Loucy (cell line): ENCODE measurements at regions not wholly inside any gene's neighbourhood (a gene's known extent, or its start where the extent isn't known, plus 50 kb on each side); places are given as distances from the start of the nearest gene placed in this dataset.

Experiments
- H2AFZ ChIP-seq: fragments of 200-600 bp; sonication (generic); 2 replicates; pipeline ENCODE4 v1.6.0; 2016; ENCODE audit warnings: antibody characterized with exemption, mild to moderate bottlenecking, low read length, moderate library complexity
- H3F3A ChIP-seq: fragments of 200-600 bp; 2 replicates; pipeline ENCODE4 v1.6.0; 2016; ENCODE audit warnings: antibody characterized with exemption, low read depth, mild to moderate bottlenecking
- H3K27me3 ChIP-seq: fragments of 200-600 bp; sonication (generic); 2 replicates; pipeline ENCODE4 v1.6.1; 2014; ENCODE audit warnings: low read length, mild to moderate bottlenecking; ENCODE audit not compliant: insufficient read depth, poor library complexity, severe bottlenecking
- H3K36me3 ChIP-seq: fragments of 200-600 bp; sonication (generic); 2 replicates; pipeline ENCODE4 v1.6.1; 2016; ENCODE audit warnings: low read length; ENCODE audit not compliant: insufficient read depth
- H3K4me1 ChIP-seq: fragments of 200-600 bp; sonication (generic); 2 replicates; pipeline ENCODE4 v1.5.1; 2014; ENCODE audit warnings: low read length, mild to moderate bottlenecking; ENCODE audit not compliant: insufficient read depth, poor library complexity, severe bottlenecking
- H3K4me2 ChIP-seq: fragments of 200-600 bp; sonication (generic); 2 replicates; pipeline ENCODE4 v1.6.0; 2014; ENCODE audit warnings: antibody characterized with exemption, low read length, low read depth, mild to moderate bottlenecking; ENCODE audit not compliant: poor library complexity, severe bottlenecking
- H3K4me3 ChIP-seq: fragments of 200-600 bp; sonication (generic); 2 replicates; pipeline ENCODE4 v1.5.1; 2014; ENCODE audit warnings: low read length, mild to moderate bottlenecking, mixed read lengths; ENCODE audit not compliant: poor library complexity, severe bottlenecking
- H3K79me2 ChIP-seq: fragments of 200-600 bp; sonication (generic); 2 replicates; pipeline ENCODE4 v1.6.1; 2014; ENCODE audit warnings: low read length; ENCODE audit not compliant: insufficient read depth
- H3K9ac ChIP-seq: fragments of 200-600 bp; sonication (generic); 2 replicates; pipeline ENCODE4 v1.6.0; 2014; ENCODE audit warnings: mild to moderate bottlenecking, low read depth, low read length, moderate library complexity; ENCODE audit not compliant: poor library complexity, severe bottlenecking
- H3K9me2 ChIP-seq: fragments of 200-600 bp; sonication (generic); replicated peaks from 2 replicates; pipeline ENCODE4 v1.6.1; 2016; ENCODE audit warnings: low read depth, low read length, mixed read lengths
- H3K9me3 ChIP-seq: fragments of 200-600 bp; sonication (generic); 2 replicates; pipeline ENCODE4 v1.6.1; 2014; ENCODE audit warnings: mild to moderate bottlenecking, antibody characterized with exemption, low read length, low read depth; ENCODE audit not compliant: insufficient read depth
- H4K20me1 ChIP-seq: fragments of 200-600 bp; sonication (generic); 2 replicates; pipeline ENCODE4 v1.6.0; 2014; ENCODE audit warnings: antibody characterized with exemption, low read length, mild to moderate bottlenecking; ENCODE audit not compliant: insufficient read depth, poor library complexity, severe bottlenecking
- EZH2phosphoT487 ChIP-seq: fragments of 200-600 bp; IDR thresholded peaks from 2 replicates; pipeline ENCODE4 v1.6.1; 2018; ENCODE audit warnings: antibody characterized with exemption, mild to moderate bottlenecking, moderate library complexity, borderline replicate concordance
- TF ChIP-seq, protein P1 (sequence below): fragments of 200-600 bp; sonication (generic); conservative IDR thresholded peaks from 2 replicates; pipeline ENCODE4 v1.5.1; 2014; ENCODE audit warnings: mild to moderate bottlenecking, antibody characterized with exemption, low read length

DNA sequence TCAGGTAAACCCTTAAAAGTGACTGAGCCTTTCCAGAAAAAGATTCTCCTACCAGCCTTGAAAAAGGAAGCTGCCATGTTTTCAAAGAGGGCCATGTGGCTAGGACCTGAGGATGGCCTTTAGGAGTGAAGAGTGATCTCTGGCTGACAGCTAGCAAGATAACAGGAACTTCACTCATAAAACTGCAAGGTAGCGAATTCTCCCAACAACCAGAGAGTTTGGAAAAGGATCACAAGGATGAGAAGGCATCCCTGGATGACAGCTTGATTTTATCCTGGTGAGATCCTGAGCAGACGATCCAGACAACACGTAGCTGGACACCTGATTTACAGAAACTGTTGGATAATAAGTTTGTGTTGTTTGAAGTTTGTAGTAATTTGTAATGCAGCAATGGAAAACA lies 115.6 kb upstream of the FBXO33 start:
- Histone ChIP-seq H3K9ac (no peak overlapping the region), H3K9me2 (no peaks in the 10 kb centered on the region), H3F3A (no peaks in the 10 kb centered on the region), H3K9me3 (no peaks in the 10 kb centered on the region), H3K36me3 (no peaks in the 10 kb centered on the region), H3K4me2 (no peak overlapping the region), H2AFZ (no peak overlapping the region), H3K4me3 (no peak overlapping the region), H3K4me1 (no peaks in the 10 kb centered on the region), H4K20me1 (no peaks in the 10 kb centered on the region), H3K79me2 (no peaks in the 10 kb centered on the region), H3K27me3 (no peaks in the 10 kb centered on the region)
- TF ChIP-seq, protein P1, sequence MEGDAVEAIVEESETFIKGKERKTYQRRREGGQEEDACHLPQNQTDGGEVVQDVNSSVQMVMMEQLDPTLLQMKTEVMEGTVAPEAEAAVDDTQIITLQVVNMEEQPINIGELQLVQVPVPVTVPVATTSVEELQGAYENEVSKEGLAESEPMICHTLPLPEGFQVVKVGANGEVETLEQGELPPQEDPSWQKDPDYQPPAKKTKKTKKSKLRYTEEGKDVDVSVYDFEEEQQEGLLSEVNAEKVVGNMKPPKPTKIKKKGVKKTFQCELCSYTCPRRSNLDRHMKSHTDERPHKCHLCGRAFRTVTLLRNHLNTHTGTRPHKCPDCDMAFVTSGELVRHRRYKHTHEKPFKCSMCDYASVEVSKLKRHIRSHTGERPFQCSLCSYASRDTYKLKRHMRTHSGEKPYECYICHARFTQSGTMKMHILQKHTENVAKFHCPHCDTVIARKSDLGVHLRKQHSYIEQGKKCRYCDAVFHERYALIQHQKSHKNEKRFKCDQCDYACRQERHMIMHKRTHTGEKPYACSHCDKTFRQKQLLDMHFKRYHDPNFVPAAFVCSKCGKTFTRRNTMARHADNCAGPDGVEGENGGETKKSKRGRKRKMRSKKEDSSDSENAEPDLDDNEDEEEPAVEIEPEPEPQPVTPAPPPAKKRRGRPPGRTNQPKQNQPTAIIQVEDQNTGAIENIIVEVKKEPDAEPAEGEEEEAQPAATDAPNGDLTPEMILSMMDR = no peak
- no peak for TF ChIP-seq EZH2phosphoT487

DNA sequence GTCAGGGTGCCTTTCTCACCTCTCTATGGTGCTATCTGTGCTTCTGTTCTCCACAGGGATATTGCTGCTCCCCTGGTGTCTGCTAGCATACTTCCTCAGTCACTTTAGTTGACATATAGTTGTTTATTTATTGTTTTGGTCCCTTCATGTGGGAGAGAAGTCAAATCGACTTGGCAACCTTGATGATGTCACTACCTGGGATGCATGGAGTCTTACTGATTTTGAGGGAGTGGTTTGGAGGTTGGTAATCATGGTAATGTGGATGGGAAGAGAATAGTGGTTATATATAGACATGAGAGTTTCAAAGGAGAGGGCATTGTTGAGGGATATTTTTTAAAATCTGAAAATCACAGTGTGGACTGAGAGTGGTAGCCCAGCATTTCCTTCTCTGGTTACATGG lies 73.6 kb upstream of the FBXO33 start:
- no peaks in the 10 kb centered on the region for H3F3A ChIP-seq
- no peaks in the 10 kb centered on the region for H4K20me1 ChIP-seq
- H3K4me1 ChIP-seq = no peaks in the 10 kb centered on the region
- no peaks in the 10 kb centered on the region for H3K9me2 ChIP-seq
- no peaks in the 10 kb centered on the region for H3K79me2 ChIP-seq
- peaks cover 4% of the 10 kb centered on the region; the same call in 1 of the 2 replicates for H3K9me3 ChIP-seq
- no peak overlapping the region for H3K9ac ChIP-seq
- H2AFZ ChIP-seq = no peak overlapping the region
- TF ChIP-seq, protein P1 = no peak
- no peak for TF ChIP-seq EZH2phosphoT487
- no peaks in the 10 kb centered on the region for H3K36me3 ChIP-seq
- no peaks in the 10 kb centered on the region for H3K27me3 ChIP-seq
- H3K4me3 ChIP-seq = no peak overlapping the region
- H3K4me2 ChIP-seq = no peak overlapping the region

DNA sequence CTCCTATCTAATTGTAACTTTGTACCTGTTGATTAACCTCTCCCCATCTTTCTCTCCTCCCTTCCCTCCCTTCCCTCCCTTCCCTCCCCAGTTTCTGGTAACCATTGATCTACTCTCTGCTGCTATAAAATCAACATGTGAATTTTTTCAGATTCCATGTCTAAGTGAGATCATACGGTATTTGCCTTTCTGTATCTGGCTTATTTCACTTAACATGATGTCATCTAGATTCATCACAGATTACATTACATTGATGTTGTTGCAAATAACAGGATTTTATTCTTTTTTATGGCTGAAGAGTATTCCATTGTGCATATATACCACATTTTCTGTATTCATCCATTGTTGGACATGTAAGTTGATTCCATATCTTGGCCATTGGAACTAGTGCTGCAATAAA lies 68.0 kb upstream of the FBXO33 start:
- H3K9me2 ChIP-seq = no peaks in the 10 kb centered on the region
- H3K36me3 ChIP-seq = no peaks in the 10 kb centered on the region
- TF ChIP-seq, protein P1 = no peak
- no peak for TF ChIP-seq EZH2phosphoT487
- H3K79me2 ChIP-seq = no peaks in the 10 kb centered on the region
- no peaks in the 10 kb centered on the region for H3K27me3 ChIP-seq
- H3F3A ChIP-seq = no peaks in the 10 kb centered on the region
- H4K20me1 ChIP-seq = no peaks in the 10 kb centered on the region
- no peaks in the 10 kb centered on the region for H3K4me1 ChIP-seq
- no peak overlapping the region for H3K9ac ChIP-seq
- no peak overlapping the region for H3K4me2 ChIP-seq
- H3K9me3 ChIP-seq = no peaks in the 10 kb centered on the region; the same call in 1 of the 2 replicates
- no peak overlapping the region for H3K4me3 ChIP-seq
- H2AFZ ChIP-seq = no peak overlapping the region
